ENCODE measurements at regions not wholly inside any gene's neighbourhood (a gene's known extent, or its start where the extent isn't known, plus 50 kb on each side); places are given as distances from the start of the nearest gene placed in this dataset.
"Not testable (repeated sequence)": the region's sequence is repeated elsewhere in the genome, so short reads cannot be mapped to it uniquely, and the experiment has no call there.

DNA sequence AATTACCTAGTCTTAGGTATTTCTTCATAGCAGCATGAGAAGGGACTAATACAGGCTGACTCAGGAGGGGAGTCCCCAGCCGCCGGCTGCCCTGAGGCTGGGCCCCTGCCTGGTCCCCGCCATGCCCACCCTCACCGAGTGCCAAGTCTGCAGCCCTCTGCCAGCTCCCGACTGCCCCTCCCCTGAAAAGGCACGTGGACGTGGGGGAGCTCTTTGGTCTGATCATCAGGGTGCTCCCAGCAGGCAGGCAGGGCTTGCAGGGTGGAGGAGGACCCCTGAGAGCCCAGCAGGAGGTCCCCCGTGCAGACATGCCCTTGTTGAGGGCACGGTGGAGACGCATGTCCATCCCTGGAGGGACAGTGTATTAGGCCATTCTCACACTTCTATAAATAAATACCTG, 110.9 kb downstream of the UNCX start:
- no peak for DNase-seq

- DNase-seq: no peak
Measured at GRCh38 chr7:1344421-1344820, 111.7 kb downstream of the UNCX start.

GRCh38 chr7:1344981-1345701, 112.5 kb downstream of the UNCX start:
- no peak for DNase-seq

- DNase-seq: no peak
Measured at GRCh38 chr7:1345796-1346755, 113.2 kb downstream of the MICALL2 start.

- DNase-seq: no peak
Measured at GRCh38 chr7:1346851-1347250, 112.4 kb downstream of the MICALL2 start.

GRCh38 chr7:1348096-1348822, 111.0 kb downstream of the MICALL2 start:
- no peak for DNase-seq

GRCh38 chr7:1348823-1349335, 110.4 kb downstream of the MICALL2 start:
- DNase-seq: no peak

GRCh38 chr7:1349351-1349761, 109.9 kb downstream of the MICALL2 start:
- DNase-seq: no peak

- no peak for DNase-seq
Measured at GRCh38 chr7:1351881-1352625, 107.2 kb downstream of the MICALL2 start.

DNA sequence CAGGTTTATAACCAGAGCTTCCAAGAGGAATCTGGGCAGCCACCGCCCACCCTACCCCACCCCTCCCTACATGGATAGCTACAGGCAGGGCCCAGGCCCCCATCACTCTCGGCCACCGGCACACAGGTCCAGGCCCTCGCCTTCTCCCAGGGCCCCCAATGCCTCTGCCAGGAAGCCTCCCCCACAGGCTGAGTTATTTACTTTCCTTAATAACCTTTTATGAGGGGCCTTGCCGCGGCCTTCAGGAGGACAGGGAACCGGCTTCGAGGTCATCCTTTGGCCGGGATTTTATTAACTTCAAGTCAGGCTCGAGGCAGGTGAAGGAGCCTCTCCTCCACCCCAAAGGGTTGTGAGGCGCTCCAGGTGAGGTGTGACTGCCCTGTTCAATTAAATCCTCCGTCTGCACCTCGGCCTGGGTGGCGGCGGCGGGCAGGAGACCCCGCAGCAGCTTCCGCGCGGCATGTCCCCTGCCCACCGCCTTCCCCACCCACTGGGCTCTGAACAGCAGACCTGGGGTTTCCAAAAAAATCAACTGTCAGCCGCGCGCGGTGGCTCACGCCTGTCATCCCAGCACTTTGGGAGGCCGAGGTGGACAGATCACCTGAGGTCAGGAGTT, 106.5 kb downstream of the MICALL2 start:
- no peak for DNase-seq

DNA sequence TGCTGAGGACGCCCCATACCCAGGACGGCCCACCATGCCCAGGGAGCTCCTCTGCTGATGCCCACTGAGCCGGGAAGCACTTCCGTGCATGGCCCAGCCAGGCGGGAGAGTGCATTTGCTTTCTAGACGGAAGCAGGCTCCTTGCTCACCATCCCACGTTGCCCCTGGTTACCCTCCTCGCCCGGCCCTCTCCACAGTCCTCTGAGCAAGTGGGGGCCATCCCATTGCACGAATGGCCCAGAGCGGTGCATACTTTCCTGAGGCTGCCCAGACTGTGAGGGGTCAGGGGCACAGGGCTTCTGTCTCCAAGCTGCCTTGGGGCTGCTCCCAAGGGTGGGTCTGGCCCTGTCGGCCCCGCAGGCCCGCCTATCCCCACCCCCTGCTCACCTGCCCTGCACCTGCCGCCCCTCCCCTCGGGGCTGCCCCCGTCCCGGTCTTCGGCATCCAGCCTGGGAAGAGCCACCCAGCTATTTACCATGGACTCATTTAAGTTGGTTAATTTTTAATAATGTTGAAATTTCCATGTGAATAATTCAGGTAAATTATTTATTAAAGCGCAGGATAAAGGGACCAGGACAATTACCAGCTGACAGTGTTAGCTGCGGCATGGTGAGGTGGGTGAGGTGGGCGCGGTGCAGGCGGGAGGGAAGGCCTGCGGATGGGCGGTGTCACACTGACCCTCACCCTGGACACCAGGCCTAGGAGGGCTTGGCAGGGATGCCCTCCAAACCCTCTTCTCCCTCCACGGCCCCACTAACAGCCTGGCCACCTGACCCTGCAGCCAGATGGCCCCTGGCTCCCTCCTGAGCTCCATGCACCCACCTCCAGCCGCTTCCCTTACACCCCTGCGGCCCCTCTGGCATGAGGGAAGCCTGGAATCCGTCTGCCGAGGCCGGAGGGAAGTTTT, 104.4 kb downstream of the MICALL2 start:
- no peak for DNase-seq

- DNase-seq: no peak
Measured at GRCh38 chr7:1355568-1356340, 103.5 kb downstream of the MICALL2 start.

DNA sequence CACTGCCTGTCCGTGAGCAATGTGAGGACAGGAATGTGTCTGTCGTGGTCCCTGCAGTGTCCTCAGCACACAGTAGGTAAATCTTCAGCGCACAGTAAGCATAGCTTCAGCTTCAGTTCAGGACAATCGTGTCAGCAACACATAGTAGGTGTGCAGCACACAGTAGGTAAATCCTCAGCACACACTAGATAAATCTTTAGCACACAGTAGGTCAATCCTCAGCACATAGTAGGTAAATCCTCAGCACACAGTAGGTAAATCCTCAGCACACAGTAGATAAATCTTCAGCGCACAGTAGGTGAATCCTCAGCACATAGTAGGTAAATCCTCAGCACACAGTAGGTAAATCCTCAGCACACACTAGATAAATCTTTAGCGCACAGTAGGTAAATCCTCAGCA, 102.4 kb downstream of the MICALL2 start:
- not testable (repeated sequence) for DNase-seq

GRCh38 chr7:1357260-1357600, 102.0 kb downstream of the MICALL2 start:
- DNase-seq: not testable (repeated sequence)

DNA sequence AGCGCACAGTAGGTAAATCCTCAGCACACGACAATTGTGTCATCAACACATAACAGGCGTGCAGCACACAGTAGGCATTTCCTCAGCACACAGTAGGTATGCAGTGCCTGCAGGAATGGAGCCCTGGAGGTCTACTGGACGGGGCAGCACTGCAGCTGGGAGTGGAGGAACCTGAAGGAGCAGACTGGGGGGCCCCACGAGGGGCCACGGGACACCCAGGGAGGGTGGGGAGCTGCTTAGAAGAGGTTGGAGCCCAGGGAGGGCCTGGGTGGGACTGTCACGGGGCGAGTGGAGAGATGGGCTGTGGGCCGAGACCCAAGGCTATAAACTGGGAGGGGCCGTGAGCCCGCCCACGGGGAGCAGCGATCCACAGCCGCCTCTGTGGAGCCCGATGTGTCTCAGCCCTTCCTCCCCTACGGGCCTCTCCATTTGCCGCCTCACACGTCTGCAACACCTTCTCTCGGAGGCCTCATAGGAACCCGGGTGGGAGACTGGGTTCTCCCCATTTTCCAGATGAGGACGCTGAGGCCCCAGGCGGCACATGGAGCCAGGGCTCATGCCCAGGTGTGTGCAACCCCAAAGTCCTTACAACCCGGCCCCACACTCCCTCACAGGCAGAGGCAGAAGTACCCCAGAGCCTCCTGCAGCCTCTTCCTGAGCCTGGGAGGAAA, 101.5 kb downstream of the MICALL2 start:
- DNase-seq: peak; percentile 29

GRCh38 chr7:1358376-1359050, 100.8 kb downstream of the MICALL2 start:
- DNase-seq: no peak

GRCh38 chr7:1359051-1359400, 100.2 kb downstream of the MICALL2 start:
- no peak for DNase-seq

DNA sequence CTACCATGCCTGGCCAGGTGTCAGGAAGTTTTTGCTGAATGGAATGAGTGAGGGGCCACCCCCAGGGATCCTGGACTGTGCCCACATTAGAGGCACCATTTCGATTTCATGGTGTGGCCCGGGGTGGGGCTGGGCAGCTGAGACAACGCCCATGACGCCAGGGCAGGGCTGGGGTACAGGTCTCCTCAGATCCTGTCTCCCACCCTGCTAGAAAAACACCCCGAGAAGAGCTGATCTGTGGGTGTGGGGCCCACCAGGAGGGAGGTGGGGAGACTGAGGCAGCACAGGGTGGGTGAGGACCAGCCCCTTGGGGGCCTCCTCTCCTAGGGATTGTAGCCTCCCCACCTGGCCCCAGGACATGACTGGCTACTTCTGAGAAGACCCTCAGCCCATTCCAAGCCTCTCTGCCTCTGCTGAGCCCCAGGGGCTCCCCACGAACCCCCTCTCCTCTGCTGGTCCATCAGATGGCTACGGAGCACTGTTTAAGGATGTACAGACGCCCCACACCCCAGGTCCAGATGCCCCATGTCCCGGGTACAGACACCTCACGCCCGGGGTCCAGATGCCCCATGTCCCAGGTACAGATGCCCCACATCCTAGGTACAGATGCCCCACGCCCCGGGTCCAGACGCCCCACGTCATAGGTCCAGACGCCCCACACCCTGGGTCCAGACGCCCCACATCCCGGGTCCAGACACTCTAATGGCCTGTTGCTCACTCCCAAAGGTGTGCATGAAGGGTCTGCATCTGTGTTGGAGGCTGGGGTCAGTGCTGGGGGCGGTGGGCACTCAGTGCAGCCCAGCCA, 99.4 kb downstream of the MICALL2 start:
- DNase-seq: no peak

All from NCI-H2171 (cell line).